ENCODE measurements at regions not wholly inside any gene's neighbourhood (a gene's known extent, or its start where the extent isn't known, plus 50 kb on each side); places are given as distances from the start of the nearest gene placed in this dataset.

- TF ChIP-seq CTCF (conservative IDR thresholded peaks at IDR 0.05 in 1 of 2, IDR thresholded peaks at IDR 0.05 in 1 of 2; ENCODE audit: extremely low read depth in 1 of 2, insufficient read depth in 1 of 2, low read depth in 1 of 2, low read length in 2 of 2) (no peak), EZH2 (IDR thresholded peaks at IDR 0.05; ENCODE audit: borderline replicate concordance, low read length) (no peak)
Observed at GRCh38 chr17:5822281-5823060, 238.2 kb upstream of the NLRP1 start.
